ENCODE measurements at regions not wholly inside any gene's neighbourhood (a gene's known extent, or its start where the extent isn't known, plus 50 kb on each side); places are given as distances from the start of the nearest gene placed in this dataset.

DNA sequence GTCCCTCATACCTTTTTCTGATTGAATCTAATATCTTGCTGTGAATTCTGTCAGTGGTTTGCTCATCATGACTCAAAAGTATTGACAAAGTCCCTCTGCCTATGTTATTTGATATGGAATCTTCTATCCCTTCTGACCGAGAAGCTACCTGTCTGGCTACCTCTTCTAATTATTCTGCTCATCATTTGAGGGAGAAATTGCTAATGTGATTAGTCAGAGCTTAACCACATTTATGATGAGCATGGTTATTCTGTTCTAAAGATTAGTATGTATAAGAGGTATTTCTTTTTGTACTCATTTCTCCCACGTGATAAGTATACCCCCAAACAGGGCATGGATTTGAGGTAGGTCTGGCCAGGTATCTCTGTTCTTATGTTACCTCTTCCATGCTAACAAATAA is 428.4 kb upstream of the KCNMB2 start:
- POLR2A ChIA-PET = no interaction called here
- Histone ChIP-seq H4K20me1 (replicated peaks; ENCODE audit: control insufficient read depth, extremely low read depth, insufficient read depth, low read length) (no peaks in the 10 kb centered on the region), H3K4me1 (ENCODE audit: control insufficient read depth, extremely low read depth, insufficient read depth, low read length) (no peaks in the 10 kb centered on the region), H3K9me1 (replicated peaks; ENCODE audit: control insufficient read depth, extremely low read depth, insufficient read depth, low read length) (no peaks in the 10 kb centered on the region), H3K4me3 (replicated peaks in 1 of 3; ENCODE audit: insufficient read depth in 1 of 3, low read depth in 1 of 3, low read length in 3 of 3) (no peak overlapping the region), H3K9ac (replicated peaks; ENCODE audit: extremely low read depth, insufficient read depth, low read length) (no peak overlapping the region), H3K4me2 (ENCODE audit: insufficient read depth, low read length) (no peak overlapping the region), H3K79me2 (ENCODE audit: control insufficient read depth, insufficient read depth, low read length) (no peaks in the 10 kb centered on the region), H3K27ac (ENCODE audit: insufficient read depth, low read depth, low read length) (no peak overlapping the region), H3K27me3 (ENCODE audit: control insufficient read depth in 2 of 2, insufficient read depth in 2 of 2, low read length in 2 of 2) (no peaks in the 10 kb centered on the region), H2AFZ (ENCODE audit: low read depth, low read length) (no peak overlapping the region), H3K36me3 (ENCODE audit: control insufficient read depth in 2 of 2, extremely low read depth in 1 of 2, insufficient read depth in 2 of 2, low read length in 2 of 2) (no peaks in the 10 kb centered on the region), H3K9me3 (replicated peaks; ENCODE audit: control insufficient read depth, insufficient read depth, low read length) (no peaks in the 10 kb centered on the region)
- dilution Hi-C loops (cut with MboI; ENCODE audit: extremely low pct_ligation_motif_present, low sequenced_read_pairs) = no loop called here
- FAIRE-seq = no peak
- CTCF ChIA-PET = no interaction called here
- intact Hi-C loops (cut with micrococcal nuclease) = no loop called here
- TF ChIP-seq JUN (IDR thresholded peaks at IDR 0.05; ENCODE audit: borderline replicate concordance, insufficient read depth, insufficient read length, low read depth) (no peak), FOS (IDR thresholded peaks at IDR 0.05; ENCODE audit: borderline replicate concordance, insufficient read depth, low read length) (no peak), POLR2AphosphoS5 (IDR thresholded peaks at IDR 0.05; ENCODE audit: insufficient read depth, low read depth, low read length) (no peak), POLR2A (IDR thresholded peaks at IDR 0.05; ENCODE audit: low read depth, low read length) (no peak), MYC (IDR thresholded peaks at IDR 0.05; ENCODE audit: low read depth, low read length) (no peak), EZH2 (IDR thresholded peaks at IDR 0.05; ENCODE audit: borderline replicate concordance, low read depth, low read length, severe bottlenecking) (no peak)
- TF ChIP-seq, protein P1, sequence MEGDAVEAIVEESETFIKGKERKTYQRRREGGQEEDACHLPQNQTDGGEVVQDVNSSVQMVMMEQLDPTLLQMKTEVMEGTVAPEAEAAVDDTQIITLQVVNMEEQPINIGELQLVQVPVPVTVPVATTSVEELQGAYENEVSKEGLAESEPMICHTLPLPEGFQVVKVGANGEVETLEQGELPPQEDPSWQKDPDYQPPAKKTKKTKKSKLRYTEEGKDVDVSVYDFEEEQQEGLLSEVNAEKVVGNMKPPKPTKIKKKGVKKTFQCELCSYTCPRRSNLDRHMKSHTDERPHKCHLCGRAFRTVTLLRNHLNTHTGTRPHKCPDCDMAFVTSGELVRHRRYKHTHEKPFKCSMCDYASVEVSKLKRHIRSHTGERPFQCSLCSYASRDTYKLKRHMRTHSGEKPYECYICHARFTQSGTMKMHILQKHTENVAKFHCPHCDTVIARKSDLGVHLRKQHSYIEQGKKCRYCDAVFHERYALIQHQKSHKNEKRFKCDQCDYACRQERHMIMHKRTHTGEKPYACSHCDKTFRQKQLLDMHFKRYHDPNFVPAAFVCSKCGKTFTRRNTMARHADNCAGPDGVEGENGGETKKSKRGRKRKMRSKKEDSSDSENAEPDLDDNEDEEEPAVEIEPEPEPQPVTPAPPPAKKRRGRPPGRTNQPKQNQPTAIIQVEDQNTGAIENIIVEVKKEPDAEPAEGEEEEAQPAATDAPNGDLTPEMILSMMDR (IDR thresholded peaks at IDR 0.05; ENCODE audit: extremely low read depth in 1 of 2, insufficient read depth in 1 of 2, low read depth in 1 of 2, low read length in 2 of 2) = no peak
- TF ChIP-seq, protein P2, sequence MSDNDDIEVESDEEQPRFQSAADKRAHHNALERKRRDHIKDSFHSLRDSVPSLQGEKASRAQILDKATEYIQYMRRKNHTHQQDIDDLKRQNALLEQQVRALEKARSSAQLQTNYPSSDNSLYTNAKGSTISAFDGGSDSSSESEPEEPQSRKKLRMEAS (IDR thresholded peaks at IDR 0.05; ENCODE audit: insufficient read depth, insufficient read length) = no peak
- DNase-seq (ENCODE audit: low read depth, low spot score) = no peak
- no TSS peak for BruUV-seq (replicated peaks)
